HG02759 (cell line): ENCODE measurements at regions not wholly inside any gene's neighbourhood (a gene's known extent, or its start where the extent isn't known, plus 50 kb on each side); places are given as distances from the start of the nearest gene placed in this dataset.
A peak's percentile ranks its signal among the peaks of the same experiment; 100 is the strongest.
"Not testable (repeated sequence)": the region's sequence is repeated elsewhere in the genome, so short reads cannot be mapped to it uniquely, and the experiment has no call there.

Source experiments
- ATAC-seq: cut with Tn5 transposase; IDR thresholded peaks from one replicate; pipeline ENCODE4 v1.9.1; 2021; ENCODE audit warnings: mild to moderate bottlenecking, moderate library complexity; ENCODE audit not compliant: unreplicated experiment

GRCh38 chr3:87796843-87797185, 262.0 kb downstream of the CGGBP1 start:
- no peak for ATAC-seq

GRCh38 chr3:87796137-87796842, 262.5 kb downstream of the CGGBP1 start:
- ATAC-seq, result no peak

GRCh38 chr3:87795701-87796100, 263.1 kb downstream of the CGGBP1 start:
- no peak for ATAC-seq

- ATAC-seq, result peak; percentile 26
Observed at GRCh38 chr3:87793337-87793877, 265.4 kb downstream of the CGGBP1 start.

- peak; percentile 45 for ATAC-seq
Observed at GRCh38 chr3:87792534-87793336, 266.1 kb downstream of the CGGBP1 start, which contains the start of gene HTR1F. HTR1F (plus strand) TSS chr3:87792706.

- no peak for ATAC-seq
Observed at GRCh38 chr3:87792198-87792533, 266.6 kb downstream of the CGGBP1 start.

GRCh38 chr3:87791248-87792027, 267.4 kb downstream of the CGGBP1 start:
- ATAC-seq, result no peak

GRCh38 chr3:87789049-87789448, 269.8 kb downstream of the CGGBP1 start:
- ATAC-seq, result not testable (repeated sequence)

- no peak for ATAC-seq
Observed at GRCh38 chr3:87788516-87788915, 270.3 kb downstream of the CGGBP1 start.

- ATAC-seq, result no peak
Observed at GRCh38 chr3:87780811-87781210, 278.0 kb downstream of the CGGBP1 start.

- no peak for ATAC-seq
Observed at GRCh38 chr3:87778876-87779275, 279.9 kb downstream of the CGGBP1 start.

GRCh38 chr3:87771337-87772192, 287.2 kb downstream of the CGGBP1 start:
- peak; percentile 99 for ATAC-seq

- no peak for ATAC-seq
Observed at GRCh38 chr3:87766721-87767120, 292.1 kb downstream of the CGGBP1 start.

- no peak for ATAC-seq
Observed at GRCh38 chr3:87765256-87765655, 293.5 kb downstream of the CGGBP1 start.

GRCh38 chr3:87761795-87762194, 297.0 kb downstream of the CGGBP1 start:
- ATAC-seq, result no peak

GRCh38 chr3:87761341-87761740, 297.5 kb downstream of the CGGBP1 start:
- ATAC-seq, result no peak

GRCh38 chr3:87756616-87757015, 302.2 kb downstream of the CGGBP1 start:
- ATAC-seq, result no peak

GRCh38 chr3:87755852-87756251, 303.0 kb downstream of the CGGBP1 start:
- no peak for ATAC-seq

GRCh38 chr3:87742250-87742649, 316.6 kb downstream of the CGGBP1 start:
- no peak for ATAC-seq

- ATAC-seq, result not testable (repeated sequence)
Observed at GRCh38 chr3:87740894-87741293, 317.9 kb downstream of the CGGBP1 start.
